SW480 (cell line): ENCODE measurements at regions not wholly inside any gene's neighbourhood (a gene's known extent, or its start where the extent isn't known, plus 50 kb on each side); places are given as distances from the start of the nearest gene placed in this dataset.
"Not testable (repeated sequence)": the region's sequence is repeated elsewhere in the genome, so short reads cannot be mapped to it uniquely, and the experiment has no call there.

Experiments used
- DNase-seq: peaks from one replicate; pipeline ENCODE4 v3.0.0-alpha.2; 2016; ENCODE audit warnings: low spot score

DNA sequence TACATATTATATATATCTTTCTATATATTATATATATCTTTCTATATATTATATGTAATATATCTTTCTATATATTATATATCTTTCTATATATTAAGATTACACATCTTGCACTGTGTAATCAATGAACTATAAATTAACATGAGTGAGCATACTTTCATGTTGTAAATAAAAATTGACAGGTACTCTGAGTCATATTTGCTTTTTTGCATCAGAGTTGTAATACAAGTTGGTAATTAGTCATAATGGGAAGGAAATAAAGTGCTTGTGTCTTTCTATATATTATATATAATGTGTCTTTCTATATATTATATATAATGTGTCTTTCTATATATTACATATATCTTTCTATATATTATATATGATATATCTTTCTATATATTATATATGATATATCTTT, 172.5 kb upstream of the MAGI2 start:
- not testable (repeated sequence) for DNase-seq

- no peak for DNase-seq
These were observed 170.9 kb upstream of the MAGI2 start for GRCh38 chr7:79624336-79624735.

GRCh38 chr7:79622781-79623180, 169.3 kb upstream of the MAGI2 start:
- no peak for DNase-seq

DNA sequence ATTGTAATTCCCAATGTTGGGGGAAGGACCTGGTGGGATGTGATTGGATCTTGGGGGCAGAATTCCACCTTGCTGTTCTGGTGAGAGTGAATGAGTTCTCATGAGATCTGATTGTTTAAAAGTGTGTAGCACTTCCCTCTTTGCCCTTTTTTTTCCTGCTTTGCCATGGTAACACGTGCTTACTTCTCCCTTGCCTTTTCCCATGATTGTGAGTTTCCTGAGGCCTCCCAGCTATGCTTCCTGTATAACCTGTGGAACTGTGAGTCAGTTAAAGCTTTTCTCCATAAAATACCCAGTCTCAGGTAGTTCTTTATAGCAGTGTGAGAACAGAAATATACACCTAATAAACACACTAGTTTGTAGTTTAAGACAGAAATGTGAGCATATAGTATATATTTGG, 166.8 kb upstream of the MAGI2 start:
- no peak for DNase-seq

DNA sequence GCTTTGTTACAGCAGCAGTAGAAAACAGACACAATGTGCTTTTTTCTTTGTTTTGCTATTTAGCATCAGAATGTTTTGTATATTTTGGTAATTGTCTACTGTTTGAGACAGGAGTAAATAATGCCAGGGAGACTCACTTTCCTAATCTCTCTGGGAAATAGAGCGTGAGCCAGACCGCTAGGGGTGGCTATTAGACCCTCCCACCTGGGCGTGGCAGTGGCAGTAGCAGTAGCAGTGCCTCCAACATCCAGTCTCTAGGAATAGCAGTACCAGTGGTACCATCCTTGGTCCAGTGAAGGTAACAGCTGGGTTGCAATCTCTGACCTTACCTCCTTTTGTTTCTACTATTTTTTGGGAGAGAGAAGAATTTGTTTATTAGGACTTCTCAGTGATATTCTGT, 165.7 kb upstream of the MAGI2 start:
- no peak for DNase-seq

DNA sequence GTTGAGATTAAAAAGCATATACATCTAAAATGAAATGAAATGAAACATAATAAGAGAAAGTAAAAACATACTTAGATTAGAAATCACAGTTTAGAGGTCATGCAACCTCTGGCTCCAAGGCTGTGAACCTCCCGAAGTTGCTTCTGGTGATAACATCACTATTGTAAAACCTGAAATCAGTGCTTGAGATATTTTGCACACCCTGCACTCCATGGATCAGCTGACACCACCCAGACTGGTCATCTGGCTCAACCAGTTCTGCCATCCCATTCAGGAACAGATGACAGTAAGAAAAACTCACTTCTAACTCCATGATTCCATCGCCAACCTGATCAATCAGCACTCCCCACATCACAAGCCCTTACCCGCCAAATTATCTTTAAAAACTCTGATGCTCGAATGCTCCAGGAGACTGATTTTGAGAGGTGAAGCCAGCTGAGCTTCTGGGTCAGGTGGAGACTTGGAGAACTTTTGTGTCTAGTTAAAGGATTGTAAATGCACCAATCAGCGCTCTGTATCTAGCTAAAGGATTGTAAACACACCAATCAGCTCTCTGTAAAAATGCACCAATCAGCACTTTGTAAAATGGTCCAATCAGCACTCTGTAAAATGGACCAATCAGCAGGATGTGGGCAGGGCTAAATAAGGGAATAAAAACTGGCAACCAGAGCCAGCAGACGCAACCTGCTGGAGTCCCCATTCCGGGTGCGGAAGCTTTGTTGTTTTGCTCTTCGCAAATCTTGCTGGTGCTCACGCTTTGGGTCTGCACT, 162.6 kb upstream of the MAGI2 start:
- DNase-seq, result no peak

- DNase-seq, result no peak
These were observed 162.0 kb upstream of the MAGI2 start for GRCh38 chr7:79615466-79615865.

GRCh38 chr7:79612903-79613302, 159.4 kb upstream of the MAGI2 start:
- DNase-seq, result no peak

GRCh38 chr7:79612022-79612421, 158.6 kb upstream of the MAGI2 start:
- no peak for DNase-seq

DNA sequence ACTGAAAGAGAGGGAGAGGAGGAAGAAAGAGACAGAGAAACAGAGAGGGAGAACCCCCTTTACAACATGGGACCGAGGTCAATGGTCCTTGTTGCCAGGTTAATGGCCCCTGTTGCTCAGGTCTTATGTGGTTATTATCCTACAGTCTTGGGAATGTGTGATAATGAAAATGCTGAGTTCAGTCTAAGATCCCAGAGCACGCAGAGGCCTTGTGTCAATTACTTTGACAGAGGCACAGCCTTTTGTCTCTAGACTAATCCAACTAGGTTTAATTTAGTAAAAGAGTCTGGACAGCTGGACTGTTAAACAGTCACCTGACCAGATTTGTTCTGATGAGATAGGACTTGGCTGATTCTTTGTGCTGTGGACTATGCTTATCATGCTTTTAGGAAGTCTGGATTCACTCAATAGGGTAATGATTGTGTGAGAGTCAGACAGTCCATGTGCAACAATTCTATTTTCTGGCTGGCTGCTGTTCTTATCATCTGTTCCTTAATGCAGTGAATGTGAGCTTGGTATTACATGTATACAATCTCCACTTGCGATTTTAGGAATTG, 157.4 kb upstream of the MAGI2 start:
- DNase-seq, result no peak

GRCh38 chr7:79610313-79610712, 156.8 kb upstream of the MAGI2 start:
- no peak for DNase-seq

- DNase-seq, result peak; percentile 28
These were observed 154.5 kb upstream of the MAGI2 start for GRCh38 chr7:79608005-79608404.

DNA sequence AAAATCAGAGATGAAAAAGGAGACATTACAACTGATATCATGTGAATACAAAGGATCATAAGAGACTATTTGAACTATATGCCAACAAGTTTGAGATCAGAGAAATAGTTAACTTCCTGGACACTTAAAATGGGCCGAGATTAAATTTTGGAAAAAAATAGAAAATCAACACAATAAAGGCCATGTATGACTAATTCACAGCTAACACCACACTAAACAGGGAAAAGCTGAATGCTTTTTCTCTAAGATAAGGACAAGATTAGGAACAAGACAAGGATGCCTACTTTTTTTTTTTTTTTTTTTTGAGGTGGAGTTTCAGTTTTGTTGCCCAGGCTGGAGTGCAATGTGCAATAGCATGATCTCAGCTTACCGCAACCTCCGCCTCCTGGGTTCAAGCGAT, 151.4 kb upstream of the MAGI2 start:
- no peak for DNase-seq

- DNase-seq, result peak; percentile 15
These were observed 144.9 kb upstream of the MAGI2 start for GRCh38 chr7:79598351-79598750.

DNA sequence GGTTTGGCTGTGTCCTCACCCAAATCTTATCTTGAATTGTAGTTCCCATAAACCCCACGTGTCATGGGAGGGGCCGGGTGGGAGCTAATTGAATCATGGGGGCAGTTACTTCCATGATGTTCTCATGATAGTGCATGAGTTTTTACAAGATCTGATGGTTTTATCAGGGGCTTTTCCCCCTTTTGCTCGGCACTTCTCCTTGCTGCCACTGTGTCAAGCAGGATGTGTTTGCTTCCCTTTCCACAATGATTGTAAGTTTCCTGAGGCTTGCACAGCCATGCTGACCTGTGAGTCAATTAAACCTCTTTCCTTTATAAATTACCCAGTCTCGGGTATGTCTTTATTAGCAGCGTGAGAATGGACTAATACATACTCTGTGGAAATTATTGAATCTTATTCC, 141.2 kb upstream of the MAGI2 start:
- DNase-seq, result not testable (repeated sequence)

DNA sequence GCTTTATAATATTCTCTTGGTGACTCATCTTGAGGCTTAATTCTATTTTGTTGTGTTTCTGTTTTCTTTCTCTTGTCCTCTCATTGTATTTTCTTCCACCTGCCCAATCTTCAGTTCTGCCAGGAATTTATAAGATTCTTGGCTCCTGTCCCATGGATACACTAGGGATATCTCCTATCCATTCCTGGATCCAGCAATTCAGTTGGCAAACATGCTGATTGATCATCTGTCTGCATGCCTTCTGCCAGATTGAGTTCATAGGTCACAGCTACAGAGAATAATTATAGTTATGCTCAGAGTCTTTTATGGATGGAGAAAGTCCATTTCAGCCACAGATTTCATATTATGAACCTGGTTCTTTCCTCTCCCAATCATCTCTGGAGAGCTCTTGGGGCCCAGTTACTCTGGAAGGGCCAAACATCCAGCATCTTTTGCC, 140.4 kb upstream of the MAGI2 start:
- DNase-seq, result no peak

- DNase-seq, result no peak
These were observed 137.6 kb upstream of the MAGI2 start for GRCh38 chr7:79590916-79591623.

DNA sequence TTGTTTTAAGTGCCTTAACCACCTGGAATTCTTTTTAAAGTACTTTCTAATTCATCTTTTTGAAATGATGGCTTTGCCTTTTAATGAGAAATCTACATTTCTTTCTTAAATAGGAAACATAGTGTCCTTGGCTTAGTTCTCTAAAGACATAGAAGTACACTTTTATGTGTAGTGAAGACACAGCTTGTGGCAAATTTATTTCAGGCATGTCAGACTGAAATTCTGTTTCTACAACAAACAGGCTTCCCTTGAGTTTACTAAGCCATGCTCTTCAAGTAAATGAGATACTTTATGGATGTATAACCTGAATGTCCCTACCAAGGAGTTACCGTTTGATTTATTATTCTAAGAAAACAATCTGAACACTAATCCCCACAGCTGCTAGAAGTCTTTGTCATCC, 136.9 kb upstream of the MAGI2 start:
- DNase-seq, result no peak

DNA sequence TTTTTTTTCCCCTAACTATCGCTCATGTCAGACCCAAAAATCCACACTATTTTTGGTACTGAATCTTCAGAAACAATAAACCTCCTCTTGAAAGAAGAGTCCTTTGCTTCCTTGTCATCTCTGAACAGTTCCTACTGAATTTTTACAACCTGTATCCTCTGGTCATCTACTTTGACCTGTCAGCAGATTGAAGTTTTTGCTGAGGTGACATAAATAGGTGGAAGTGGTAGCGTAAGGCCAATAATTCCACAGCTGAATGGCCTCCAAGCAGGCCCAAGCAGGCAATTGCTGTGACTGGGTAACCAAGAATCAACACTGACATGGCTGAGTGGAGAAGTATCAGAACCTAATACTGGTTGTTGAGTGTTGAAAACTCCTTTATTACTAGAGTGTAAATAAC, 117.4 kb upstream of the MAGI2 start:
- DNase-seq, result no peak

- DNase-seq, result no peak
These were observed 110.5 kb upstream of the MAGI2 start for GRCh38 chr7:79563821-79564522.

DNA sequence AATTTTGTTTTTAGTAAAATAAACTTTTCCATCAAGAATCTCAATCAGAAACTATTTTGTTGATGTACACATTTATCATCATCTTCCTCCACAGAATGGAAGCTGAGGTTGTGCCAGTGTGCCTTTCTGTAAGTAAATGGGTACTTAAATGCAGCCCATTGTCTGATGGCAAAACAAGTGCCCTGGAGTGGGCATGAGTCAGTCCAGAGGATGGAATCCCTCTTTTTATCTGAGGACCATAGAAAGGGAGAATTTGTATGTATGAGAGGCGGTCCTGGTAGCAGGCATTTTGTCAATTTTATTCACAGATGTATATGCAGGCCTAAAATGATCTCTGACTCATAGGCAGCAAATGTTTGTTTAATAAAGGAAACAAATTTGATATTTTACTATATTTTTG, 102.1 kb upstream of the MAGI2 start:
- DNase-seq, result no peak

DNA sequence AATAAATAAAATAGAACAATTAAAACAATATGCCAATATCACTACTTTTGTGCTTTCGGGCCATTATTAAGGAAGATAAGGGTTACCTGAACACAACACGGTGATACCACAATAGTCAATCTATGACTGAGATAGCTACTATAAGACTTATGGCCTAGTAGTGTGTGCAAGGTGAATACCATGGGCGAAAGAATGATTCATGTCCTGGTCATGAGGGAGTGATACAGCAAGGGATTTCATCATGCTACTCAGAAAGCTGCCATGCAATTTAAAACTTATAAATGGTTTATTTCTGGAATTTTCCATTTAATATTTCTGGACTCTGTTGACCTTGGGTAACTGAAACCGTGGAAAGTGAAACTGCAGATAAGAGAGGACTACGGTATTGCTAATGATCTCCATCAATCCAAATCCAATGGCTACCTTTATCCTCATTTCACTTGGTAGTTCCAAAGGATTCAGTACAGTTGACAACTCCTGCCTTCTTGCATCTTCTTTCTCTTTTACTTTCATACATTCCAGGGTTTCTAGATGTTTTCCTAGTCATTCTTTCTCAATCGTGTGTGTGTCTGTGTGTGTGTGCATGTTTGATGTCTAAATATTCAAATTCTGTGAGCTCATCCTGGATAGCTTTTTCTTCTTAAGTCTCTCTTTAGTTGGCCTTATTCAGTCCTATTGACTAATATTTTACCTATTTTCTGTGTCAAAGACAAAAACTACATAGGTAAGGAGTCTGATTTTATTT, 100.5 kb upstream of the MAGI2 start:
- no peak for DNase-seq
